ENCODE measurements at regions not wholly inside any gene's neighbourhood (a gene's known extent, or its start where the extent isn't known, plus 50 kb on each side); places are given as distances from the start of the nearest gene placed in this dataset.

DNA sequence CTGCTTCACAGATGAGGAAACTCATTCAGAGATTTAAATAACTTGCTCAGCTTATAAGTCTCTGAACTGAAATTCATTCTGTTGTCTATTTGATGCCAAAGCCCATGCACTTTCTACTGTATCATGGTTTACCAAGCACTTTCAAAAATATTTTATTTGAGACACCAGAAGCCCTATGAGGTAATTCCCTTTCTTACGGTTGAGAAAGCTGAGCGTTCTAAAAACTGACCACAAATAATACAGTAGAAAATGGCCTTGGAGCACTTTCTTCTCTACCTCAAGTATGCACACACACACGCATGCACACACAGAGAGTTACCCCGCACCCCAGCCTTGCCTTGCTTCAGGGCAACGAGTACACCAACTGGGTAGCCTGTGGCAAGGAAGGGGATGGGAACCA, 228.5 kb downstream of the RFC3 start:
- DNase-seq = no peak

DNA sequence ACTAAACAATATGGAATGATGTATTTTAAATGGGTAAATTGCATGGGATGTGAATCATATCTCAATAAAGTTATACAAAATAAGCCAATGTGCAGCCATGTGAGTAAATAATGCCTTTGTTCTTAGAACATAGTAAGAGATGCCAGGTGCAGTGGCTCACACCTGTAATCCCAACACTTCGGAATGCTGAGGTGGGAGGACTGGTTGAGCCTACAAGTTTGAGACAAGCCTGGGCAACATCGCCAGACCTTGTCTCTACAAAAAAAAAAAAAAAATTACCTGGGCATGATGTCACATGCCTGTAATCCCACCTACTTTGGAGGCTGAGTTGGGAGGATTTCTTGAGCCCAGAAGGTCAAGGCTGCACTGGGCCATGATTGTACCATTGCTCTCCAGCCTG, 230.7 kb downstream of the RFC3 start:
- no peak for DNase-seq

DNA sequence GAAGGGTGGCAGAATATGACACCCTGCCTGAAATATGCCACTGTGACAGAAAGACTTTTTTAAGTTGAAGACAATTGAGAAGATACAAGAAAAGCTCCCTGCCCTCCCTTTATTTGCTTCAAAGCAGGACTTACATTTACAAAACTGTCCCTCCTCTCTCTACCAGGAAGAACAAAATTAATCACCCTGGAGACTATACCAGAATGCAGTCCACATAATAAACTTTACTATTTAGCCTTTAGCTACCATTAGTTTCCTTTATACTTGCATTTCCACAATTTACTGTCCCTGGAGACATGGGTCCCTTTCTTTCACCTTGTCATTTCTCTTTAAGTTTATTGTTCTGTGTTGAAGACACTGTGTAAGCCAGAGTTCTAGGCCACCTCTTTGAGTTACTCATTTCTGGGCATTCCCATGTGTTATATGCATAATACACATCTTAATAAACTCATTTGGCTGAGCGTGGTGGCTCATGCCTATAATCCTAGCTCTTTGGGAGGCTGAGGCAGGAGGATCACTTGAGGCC, 238.8 kb downstream of the RFC3 start:
- no peak for DNase-seq

DNA sequence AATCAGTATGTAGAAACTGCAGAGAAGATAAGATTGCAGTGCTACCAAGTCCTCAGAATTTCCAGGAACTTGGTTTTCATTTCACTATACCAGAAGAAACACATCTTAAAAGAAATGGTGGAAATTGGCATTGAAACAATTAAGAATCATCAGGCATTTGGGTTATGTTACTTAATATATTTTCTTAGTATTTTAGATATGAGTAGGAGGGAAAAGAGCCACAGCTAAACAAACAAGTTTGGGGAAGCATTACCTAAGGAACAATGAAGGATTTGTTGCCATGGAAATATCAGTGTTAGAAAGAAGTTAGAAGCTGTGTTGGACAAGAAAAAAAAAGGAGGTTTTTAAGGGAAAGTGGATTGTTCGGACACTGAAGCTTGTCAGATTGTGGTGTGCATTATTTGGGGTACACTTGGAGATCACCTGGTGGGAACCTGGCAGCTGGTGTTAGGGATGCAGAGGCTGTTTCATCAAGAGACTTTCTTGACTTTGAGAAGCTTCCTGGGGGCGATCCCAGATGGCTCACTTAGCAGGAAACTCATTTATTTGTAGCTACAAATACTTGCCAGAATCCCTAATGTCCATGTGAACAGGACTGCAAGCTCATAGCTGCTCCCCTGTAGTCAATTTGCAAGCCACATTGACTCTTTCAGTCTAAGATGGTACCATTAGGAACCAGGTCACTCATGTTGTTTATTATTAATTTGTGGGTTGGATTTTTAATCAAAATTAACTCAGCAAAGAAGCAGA, 246.7 kb downstream of the RFC3 start:
- DNase-seq = no peak

DNA sequence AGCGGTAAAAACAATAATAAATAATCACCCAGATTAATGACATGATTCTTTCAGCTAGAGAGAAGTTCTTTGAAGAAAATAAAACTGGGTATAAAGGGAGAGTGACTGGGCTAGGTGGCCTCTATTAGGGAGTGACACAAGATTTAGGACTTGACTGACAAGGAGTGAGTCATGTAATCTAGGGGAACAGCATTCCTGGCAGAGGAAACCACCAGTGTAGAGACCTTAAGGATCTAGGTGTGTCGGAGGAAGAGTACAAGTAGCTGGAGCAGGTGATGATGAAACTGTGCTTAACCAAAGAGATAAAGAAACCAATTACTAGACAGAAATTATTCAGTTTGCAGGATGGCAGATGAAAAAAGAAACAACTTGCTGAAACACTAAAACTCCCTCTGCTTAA, 248.0 kb downstream of the RFC3 start:
- DNase-seq = no peak

DNA sequence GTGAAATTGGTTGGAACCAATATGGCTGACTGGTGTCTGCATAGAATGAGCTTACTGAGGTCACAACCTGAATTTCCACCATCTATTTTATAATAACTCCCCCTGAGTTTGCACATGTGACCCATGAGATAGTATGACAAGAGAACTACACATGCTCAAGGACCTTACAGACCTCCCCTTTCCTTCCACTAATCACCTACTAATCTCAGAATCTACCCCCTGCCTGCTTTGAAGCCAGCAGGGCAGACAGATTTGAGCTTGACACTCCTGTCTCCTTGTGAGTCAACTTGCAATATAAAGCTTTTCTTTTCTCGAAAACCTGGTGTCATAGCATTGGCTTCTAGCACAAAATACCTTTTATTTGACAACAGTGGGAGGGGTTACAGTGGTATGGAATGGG, 248.4 kb downstream of the RFC3 start:
- DNase-seq = no peak

DNA sequence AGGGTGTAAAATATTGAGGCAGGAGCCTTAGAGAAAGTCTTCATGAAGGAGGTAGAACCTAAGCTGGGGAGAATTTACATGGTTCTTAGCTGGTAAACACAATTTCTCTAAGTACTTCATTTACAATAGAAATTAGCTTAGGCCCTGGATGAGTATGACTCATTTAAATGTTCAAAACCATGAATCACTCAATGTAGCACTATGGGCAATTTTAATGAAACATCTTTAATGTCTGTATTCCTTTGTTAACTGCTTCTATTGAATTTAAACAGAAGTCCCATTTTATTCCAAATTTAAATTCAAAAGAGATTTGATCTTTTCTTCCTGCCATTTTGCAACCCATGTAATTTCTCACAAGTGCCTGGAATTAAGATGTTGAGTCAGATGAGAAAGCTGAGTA, 252.1 kb downstream of the RFC3 start:
- no peak for DNase-seq

DNA sequence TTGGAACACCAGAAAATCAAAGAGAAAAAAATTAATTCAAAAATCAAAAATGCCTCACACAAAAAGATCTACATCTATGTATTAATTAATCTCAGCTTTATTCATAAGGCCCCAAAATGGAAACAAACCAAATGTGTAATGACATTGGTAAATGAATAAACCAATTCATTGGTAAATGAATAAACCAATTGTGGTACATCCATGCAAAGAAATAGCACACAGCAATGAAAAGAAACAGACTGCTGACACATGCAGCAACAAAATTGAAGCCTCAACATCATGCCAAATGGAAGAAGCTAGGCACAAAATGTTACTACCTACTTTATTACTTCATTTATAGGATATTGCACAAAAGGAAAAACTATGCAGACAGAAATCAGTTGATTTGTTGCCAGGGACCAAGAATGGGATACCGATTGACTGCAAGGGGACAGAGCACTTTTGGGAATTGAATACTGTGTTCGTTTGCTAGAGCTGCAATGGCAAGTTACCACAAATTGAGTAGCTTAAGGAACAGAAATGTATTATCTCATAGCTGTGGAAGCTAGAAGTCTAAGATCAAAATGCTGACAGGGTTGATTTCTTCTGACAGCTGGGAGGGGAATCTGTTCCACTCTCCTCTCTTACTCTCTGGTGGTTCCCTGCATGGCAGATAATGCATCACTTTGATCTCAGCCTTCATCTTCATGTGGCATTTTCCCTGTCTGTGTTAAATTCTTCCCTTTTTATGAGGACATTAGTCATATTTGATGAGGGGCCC, 252.8 kb downstream of the RFC3 start:
- DNase-seq = no peak

DNA sequence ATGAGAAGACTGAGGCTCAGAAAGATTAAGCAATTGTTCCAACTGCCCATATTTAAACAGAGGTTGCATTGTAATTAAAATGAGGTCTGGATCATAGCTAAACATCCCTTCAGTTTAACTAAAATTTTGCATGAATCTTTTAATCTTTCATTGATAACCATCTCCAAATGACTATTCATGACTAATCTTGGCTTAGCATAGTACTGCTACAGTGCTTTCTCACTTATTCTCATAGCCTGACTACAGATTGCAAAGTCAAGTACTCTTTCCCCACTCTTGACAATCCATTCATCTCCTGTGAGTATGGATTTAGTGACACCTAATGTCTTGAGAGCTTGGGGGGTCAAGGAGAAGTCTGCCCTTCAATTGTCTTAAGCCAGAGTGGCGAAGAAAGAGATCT, 258.4 kb downstream of the RFC3 start:
- DNase-seq = no peak

DNA sequence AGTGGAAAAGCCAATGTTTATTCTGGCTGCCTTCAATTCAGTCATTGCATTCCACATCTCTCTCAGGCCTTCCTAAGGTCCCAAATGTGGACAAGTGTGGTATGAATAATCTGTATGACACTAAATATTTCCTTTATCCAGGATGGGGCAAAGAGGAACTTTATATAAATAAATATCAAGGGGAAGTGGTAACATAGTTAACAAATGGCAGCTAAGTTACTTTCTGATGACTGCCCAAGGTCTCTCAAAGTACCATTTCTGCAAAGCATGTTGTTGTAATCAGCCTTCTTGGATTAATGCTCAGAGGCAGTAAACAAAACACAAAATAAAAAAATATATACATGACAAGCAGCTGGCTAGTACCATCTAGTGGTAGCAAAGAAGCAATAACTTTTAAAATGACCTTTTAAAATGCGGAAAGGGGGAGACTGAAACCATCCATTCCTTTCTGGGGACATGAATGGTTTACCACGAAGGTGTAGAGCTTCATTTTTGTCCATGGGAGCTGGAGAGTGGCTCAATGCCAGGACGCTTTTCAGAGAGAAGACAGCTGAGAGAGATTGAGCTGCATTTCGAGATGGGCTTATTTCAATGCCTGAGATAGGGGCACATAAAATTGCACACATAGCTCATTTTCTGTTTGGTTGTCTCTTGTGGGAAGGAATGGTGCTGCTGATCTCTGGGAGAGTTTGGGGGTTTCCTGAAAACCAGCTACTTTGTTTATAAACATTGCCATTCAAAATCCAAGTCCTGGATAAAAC, 259.2 kb downstream of the RFC3 start:
- DNase-seq = no peak

DNA sequence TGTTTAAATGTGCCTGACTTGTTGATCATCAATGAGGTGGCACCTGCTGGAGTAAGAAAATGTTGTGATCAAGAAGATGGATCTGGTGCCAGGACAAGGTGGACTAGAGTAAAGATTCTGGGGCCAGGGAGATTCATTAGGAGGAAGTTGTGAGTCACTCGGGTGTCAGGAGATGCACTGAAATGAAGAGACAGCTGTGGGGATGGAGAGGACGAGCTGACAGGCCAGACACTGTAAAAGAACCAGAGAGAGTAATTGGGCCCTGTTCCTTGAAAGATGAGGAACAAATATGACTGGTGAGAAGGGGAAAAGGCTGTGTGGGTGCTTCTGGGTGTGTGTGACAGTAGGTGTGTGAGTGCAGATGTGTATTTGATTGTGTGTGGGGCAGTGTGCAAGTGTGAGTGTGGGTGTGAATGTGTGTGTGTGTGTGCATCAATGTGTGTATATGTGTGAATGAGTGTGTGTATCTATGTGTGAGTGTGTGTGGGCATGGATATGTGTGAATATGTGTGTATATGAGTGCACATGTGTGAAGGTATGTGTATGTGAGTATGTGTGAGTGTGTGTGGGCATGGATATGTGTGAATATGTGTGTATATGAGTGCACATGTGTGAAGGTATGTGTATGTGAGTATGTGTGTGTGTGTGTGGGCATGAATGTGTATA, 260.5 kb downstream of the RFC3 start:
- DNase-seq = no peak

DNA sequence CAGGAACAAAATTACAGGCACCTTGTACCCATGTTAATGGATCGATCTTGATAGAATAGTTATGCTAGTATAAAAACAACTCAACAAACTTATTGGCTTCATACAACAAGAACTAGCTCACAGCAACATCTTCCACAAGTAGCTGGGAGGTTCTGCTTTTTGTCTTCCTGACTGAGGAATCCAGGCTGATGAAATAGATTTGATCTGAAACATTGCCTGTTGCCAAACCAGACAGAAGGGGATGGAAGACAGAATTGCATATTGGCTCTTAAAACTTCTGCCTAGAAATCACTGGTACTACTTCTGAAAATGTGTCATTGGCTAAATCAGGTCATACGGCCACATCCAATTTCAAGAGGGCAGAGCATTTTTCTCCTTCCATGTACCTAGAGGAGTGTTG, 267.3 kb downstream of the RFC3 start:
- DNase-seq = no peak

DNA sequence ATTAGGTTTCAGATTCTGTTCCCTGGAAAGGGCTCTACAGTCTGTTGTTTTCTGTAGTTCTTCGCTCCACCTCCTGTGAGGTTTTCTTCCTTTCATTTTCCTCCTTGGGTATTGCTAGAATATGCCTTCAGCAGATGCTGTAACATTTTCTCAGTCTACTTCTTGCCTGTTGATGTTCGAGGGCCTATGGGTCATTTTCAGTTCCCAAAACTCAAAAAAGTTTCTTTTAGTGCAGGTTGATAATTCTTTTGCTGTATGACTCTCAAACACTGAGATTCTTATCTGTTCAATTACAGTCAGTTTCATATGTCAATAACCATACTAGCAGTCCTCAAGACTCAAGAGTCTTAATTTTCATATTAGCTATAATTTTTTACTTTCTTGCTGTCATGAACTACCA, 268.3 kb downstream of the RFC3 start:
- DNase-seq = no peak

DNA sequence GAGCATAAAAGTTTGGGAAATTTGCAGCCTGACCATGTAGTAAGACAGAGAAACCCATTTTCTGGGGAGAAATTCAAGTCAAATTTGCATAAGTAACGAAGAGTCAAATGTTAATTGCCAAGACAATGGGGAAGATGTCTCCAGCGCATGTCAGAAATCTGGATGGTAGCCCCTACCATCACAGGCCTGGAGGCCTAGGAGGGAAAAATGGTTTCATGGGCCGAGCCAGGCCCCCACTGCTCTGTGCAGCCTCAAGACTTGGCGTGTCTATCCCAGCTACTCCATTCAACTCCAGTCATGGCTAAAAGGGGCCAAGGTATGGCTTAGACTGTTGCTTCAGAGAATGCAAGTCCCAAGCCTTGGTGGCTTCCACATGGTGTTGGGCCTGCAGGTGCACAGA, 269.8 kb downstream of the RFC3 start:
- no peak for DNase-seq

DNA sequence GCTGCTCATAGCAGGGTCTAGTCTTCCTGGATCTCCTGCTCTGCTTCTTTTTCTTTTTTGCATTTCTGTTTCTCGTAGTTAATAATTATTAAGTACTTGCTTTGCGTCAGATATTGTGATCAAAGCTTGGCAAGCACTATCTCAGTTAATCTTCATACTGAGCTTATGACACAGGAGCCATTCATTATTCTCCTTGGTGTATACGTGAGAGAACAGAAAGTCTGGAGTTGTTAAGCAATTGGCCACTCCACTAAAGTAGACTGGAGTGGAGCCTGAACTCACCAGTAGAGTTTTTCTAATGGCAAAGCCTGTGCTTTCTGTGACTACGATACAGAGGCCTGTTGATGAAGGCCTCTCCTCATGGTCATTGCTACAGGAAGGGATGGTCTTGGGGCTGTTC, 285.9 kb downstream of the RFC3 start:
- no peak for DNase-seq

DNA sequence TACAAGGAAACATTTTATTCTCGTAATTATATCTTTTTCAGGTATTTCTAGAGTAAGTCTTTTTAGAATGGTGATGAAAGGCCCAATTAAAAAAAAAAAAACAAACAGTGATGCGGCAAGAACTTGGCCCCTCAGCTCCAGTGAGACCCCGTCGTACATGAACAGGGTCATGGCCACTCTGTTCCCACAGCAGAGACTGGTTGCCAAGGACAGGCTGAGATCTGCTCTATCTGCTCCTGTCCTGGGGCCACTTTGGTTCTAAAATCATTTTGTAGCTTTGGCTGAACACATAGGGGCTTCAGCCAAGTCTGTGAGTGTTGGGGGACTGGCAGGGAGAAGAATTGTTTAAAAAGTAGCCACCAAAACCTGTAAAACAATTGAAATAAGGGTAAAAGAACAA, 286.9 kb downstream of the RFC3 start:
- DNase-seq = no peak

DNA sequence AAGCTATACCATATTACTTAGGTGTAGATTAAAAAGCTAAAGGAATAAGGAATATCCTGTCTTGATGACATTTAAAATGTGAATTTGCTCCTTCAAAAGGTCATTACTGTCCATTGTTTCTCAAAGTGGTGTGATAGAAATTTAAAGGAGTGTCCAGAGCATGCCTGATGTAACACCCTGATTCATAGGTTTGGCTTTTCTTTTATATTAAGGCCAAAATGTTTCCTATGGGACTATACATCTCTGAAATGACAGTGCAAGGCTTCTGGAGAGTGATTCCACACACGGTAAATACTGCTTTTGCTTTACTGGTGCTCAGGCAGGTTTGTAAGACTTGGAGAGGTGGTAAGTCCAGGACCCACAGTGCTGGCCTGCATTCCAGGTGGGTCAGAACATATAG, 289.9 kb downstream of the RFC3 start:
- no peak for DNase-seq

DNA sequence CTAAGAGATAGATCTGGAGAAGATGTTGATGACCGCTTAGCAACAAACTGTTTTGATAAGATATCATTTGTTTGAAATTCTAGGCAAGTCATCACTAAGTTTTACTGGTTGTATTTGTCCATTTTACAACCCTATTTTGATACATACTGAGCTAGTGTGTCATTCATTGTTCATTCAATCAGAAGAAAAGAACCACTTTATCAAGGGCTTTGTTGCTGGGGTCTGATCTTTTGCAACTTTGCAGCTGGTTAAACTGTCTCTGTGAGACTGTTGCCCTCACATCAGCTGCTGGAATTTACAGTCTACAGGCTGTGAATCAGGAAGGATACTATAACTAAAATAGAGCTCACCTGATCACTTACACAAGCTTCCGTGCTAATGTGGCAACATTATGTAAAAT, 290.5 kb downstream of the RFC3 start:
- DNase-seq = no peak

DNA sequence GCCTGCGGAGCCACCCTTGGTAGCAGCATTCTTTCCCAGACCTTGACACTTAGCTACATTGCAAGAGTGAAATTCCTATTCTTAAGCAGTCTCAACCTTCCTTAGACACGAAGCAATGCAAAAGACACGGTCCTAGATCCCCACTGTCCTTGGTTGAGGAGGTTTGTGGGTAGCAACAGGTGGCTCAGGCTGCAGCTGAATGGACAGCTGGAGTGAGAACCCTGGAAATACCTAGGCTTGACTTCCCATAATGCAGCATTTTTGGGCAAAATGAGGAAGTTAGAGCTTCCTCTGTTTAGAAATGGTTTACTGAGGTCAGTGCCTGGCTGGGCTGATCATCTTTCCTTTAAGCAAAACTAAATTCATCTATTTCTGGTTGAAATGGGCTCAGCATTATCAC, 296.6 kb downstream of the RFC3 start:
- no peak for DNase-seq

DNA sequence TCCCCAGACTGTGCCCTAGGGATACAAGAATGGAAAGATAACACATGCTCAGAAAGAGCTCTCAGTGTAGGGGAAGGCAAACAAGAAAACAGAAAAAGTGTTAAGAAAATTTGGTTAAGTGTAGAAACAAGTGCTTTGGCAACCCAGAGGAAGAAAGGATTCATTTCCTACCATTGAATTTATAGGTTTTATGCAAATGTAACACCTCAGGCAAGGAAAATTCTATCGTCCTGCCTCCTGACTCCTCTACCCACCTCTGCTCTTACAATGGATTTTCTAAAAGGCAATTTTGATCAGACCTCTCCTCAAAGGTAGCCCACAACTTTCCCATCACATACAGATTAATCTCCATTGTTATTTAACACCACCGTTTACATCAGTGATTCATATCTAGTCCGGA, 298.7 kb downstream of the RFC3 start:
- no peak for DNase-seq

DNA sequence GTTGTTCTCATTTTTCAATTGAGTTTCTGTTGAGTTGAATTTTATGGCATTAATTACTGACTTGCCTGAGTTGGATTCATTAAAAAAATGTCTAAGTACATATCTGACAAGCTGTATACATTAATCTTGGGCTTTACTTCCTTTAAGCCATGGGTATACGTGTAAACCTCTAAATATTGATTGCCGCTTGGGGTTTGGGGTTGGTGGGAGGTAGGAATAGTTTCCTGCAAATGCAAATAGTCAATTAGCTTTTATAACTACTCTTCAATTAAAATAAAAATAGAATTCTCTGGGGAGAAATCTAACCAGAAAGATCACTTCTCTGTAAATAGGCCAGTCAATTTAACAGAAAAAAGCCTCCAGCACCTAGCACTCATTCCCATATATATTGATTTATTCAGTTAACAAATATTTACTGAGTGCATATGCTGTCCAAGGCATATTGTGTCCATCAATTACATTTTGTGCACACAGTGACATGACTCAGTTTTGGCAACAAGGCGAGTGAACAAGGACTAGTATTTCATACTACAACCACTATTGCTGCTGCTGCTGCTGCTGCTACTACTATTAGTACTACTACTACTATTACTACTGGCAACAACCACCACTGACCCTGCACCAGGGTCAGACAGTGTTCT, 306.8 kb downstream of the RFC3 start:
- DNase-seq = no peak

DNA sequence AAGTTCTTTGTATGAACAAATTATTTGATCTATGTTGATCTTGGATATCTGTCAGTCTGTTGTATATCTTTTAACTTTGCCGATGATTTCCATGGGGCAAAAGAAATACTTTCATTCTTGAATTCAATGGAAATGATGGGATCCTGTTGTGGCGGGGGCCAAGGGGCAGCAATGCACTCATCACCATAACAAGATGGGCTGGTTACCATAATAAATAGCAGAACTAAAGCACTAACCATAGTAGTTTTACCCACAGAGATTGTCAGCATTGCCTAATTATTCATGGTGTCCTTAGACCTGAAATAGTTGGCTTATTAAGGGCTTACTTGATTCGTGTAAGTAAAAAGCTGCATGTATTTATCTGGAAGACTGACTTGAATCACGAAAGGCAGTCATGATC, 309.6 kb downstream of the RFC3 start:
- DNase-seq = no peak

DNA sequence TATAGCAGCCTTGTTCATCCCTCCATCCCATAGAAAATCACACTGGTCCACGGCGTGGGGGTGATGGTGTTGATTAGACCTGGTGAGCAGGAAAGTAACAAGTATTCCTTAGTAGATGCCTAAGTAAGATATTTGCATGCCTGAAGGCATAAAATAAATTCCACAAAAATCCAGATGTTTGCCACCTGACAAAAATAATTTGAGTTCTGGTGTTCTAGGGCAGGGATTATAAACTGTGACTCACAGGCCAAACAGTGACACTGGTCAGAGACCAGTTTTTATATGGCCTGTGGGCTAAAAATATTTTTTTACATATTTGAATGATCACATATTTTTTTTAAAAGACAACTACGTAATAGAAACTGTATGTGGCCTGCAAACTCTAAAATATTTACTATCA, 310.7 kb downstream of the RFC3 start:
- DNase-seq = no peak

Measured in CD4-positive, alpha-beta T cell treated with Interleukin-12 subunit alpha and Interleukin-12 subunit beta, for 1 hour (primary cell).